ENCODE measurements at regions not wholly inside any gene's neighbourhood (a gene's known extent, or its start where the extent isn't known, plus 50 kb on each side); places are given as distances from the start of the nearest gene placed in this dataset.

- TF ChIP-seq CTCF (IDR thresholded peaks at IDR 0.05; ENCODE audit: borderline replicate concordance, insufficient read depth, low read depth, low read length): no peak
- H3K4me3 ChIP-seq (ENCODE audit: low read depth, low read length): no peak overlapping the region
Measured at GRCh38 chr16:59259074-59259949, 525.2 kb upstream of the GOT2 start.

GRCh38 chr16:59252317-59252716, 518.2 kb upstream of the GOT2 start:
- H3K4me3 ChIP-seq (ENCODE audit: low read depth, low read length): no peak overlapping the region
- no peak for TF ChIP-seq CTCF (IDR thresholded peaks at IDR 0.05; ENCODE audit: borderline replicate concordance, insufficient read depth, low read depth, low read length)

GRCh38 chr16:59249011-59249410, 514.9 kb upstream of the GOT2 start:
- TF ChIP-seq CTCF (IDR thresholded peaks at IDR 0.05; ENCODE audit: borderline replicate concordance, insufficient read depth, low read depth, low read length): no peak
- H3K4me3 ChIP-seq (ENCODE audit: low read depth, low read length): no peak overlapping the region

GRCh38 chr16:59242556-59242955, 508.4 kb upstream of the GOT2 start:
- no peak for TF ChIP-seq CTCF (IDR thresholded peaks at IDR 0.05; ENCODE audit: borderline replicate concordance, insufficient read depth, low read depth, low read length)
- H3K4me3 ChIP-seq (ENCODE audit: low read depth, low read length): no peak overlapping the region

GRCh38 chr16:59238246-59238645, 504.1 kb upstream of the GOT2 start:
- H3K4me3 ChIP-seq (ENCODE audit: low read depth, low read length): no peak overlapping the region
- TF ChIP-seq CTCF (IDR thresholded peaks at IDR 0.05; ENCODE audit: borderline replicate concordance, insufficient read depth, low read depth, low read length): no peak

- no peak overlapping the region for H3K4me3 ChIP-seq (ENCODE audit: low read depth, low read length)
- no peak for TF ChIP-seq CTCF (IDR thresholded peaks at IDR 0.05; ENCODE audit: borderline replicate concordance, insufficient read depth, low read depth, low read length)
Measured at GRCh38 chr16:59236804-59237458, 502.8 kb upstream of the GOT2 start.

GRCh38 chr16:59224401-59224800, 490.3 kb upstream of the GOT2 start:
- no peak overlapping the region for H3K4me3 ChIP-seq (ENCODE audit: low read depth, low read length)
- TF ChIP-seq CTCF (IDR thresholded peaks at IDR 0.05; ENCODE audit: borderline replicate concordance, insufficient read depth, low read depth, low read length): no peak
